H9 (cell line): ENCODE measurements at regions not wholly inside any gene's neighbourhood (a gene's known extent, or its start where the extent isn't known, plus 50 kb on each side); places are given as distances from the start of the nearest gene placed in this dataset.

ENCODE experiments used
- DNase-seq: peaks from one replicate; pipeline ENCODE4 v3.0.0-alpha.2; 2017
- H2AFZ ChIP-seq: one replicate; pipeline ENCODE4 v1.6.1; 2013; ENCODE audit warnings: mild to moderate bottlenecking, low read length, control low read depth, moderate library complexity
- H2AK5ac ChIP-seq: 2 replicates; pipeline ENCODE4 v1.6.1; 2013; ENCODE audit warnings: low read length, control low read depth, mixed read lengths; ENCODE audit not compliant: insufficient read length
- H2BK120ac ChIP-seq: one replicate; pipeline ENCODE4 v1.6.1; 2013; ENCODE audit warnings: low read depth, mild to moderate bottlenecking, low read length, control low read depth, inconsistent platforms; ENCODE audit not compliant: poor library complexity, severe bottlenecking
- H2BK12ac ChIP-seq: 2 replicates; pipeline ENCODE4 v1.6.1; 2013; ENCODE audit warnings: low read length, control low read depth, mixed read lengths, low read depth; ENCODE audit not compliant: insufficient read length
- H2BK15ac ChIP-seq: 2 replicates; pipeline ENCODE4 v1.6.1; 2013; ENCODE audit warnings: low read depth, low read length, control low read depth
- H2BK20ac ChIP-seq: one replicate; pipeline ENCODE4 v1.6.1; 2013; ENCODE audit warnings: low read depth, mild to moderate bottlenecking, low read length, control low read depth, inconsistent platforms; ENCODE audit not compliant: poor library complexity, severe bottlenecking
- H2BK5ac ChIP-seq: 2 replicates; pipeline ENCODE4 v1.6.1; 2013; ENCODE audit warnings: low read length, control low read depth, mixed read lengths; ENCODE audit not compliant: insufficient read length
- H3K14ac ChIP-seq: 2 replicates; pipeline ENCODE4 v1.6.1; 2013; ENCODE audit warnings: low read length, control low read depth; ENCODE audit not compliant: insufficient read depth
- H3K18ac ChIP-seq: 2 replicates; pipeline ENCODE4 v1.6.1; 2013; ENCODE audit warnings: low read depth, mild to moderate bottlenecking, mixed read lengths, low read length, control low read depth; ENCODE audit not compliant: insufficient read length
- H3K23ac ChIP-seq: 2 replicates; pipeline ENCODE4 v1.6.1; 2013; ENCODE audit warnings: low read length, control low read depth, mixed read lengths, low read depth; ENCODE audit not compliant: insufficient read length
- H3K23me2 ChIP-seq: 2 replicates; pipeline ENCODE4 v1.6.1; 2013; ENCODE audit warnings: low read depth, mild to moderate bottlenecking, mixed read lengths, low read length, control low read depth; ENCODE audit not compliant: insufficient read length, poor library complexity, severe bottlenecking
- H3K27ac ChIP-seq: 2 replicates; pipeline ENCODE4 v1.5.1; 2013; ENCODE audit warnings: low read length, control low read depth, mixed read lengths, low read depth; ENCODE audit not compliant: insufficient read length
- H3K27me3 ChIP-seq: 2 replicates; pipeline ENCODE4 v1.6.1; 2013; ENCODE audit warnings: low read length, control low read depth, inconsistent platforms; ENCODE audit not compliant: insufficient read depth
- H3K4ac ChIP-seq: 2 replicates; pipeline ENCODE4 v1.6.1; 2013; ENCODE audit warnings: low read depth, mild to moderate bottlenecking, control low read depth, inconsistent platforms, low read length, moderate library complexity
- H3K4me1 ChIP-seq: 2 replicates; pipeline ENCODE4 v1.6.1; 2013; ENCODE audit warnings: low read length, control low read depth, inconsistent platforms; ENCODE audit not compliant: insufficient read depth
- H3K4me2 ChIP-seq: 2 replicates; pipeline ENCODE4 v1.6.1; 2013; ENCODE audit warnings: low read length, control low read depth, mixed read lengths; ENCODE audit not compliant: insufficient read length, insufficient read depth
- H3K56ac ChIP-seq: 2 replicates; pipeline ENCODE4 v1.6.1; 2013; ENCODE audit warnings: low read depth, mild to moderate bottlenecking, mixed read lengths, low read length, control low read depth; ENCODE audit not compliant: insufficient read length
- H3K79me1 ChIP-seq: 2 replicates; pipeline ENCODE4 v1.6.1; 2013; ENCODE audit warnings: low read depth, mild to moderate bottlenecking, moderate library complexity, low read length, control low read depth, inconsistent platforms; ENCODE audit not compliant: insufficient read depth, poor library complexity, severe bottlenecking
- H3K79me2 ChIP-seq: 2 replicates; pipeline ENCODE4 v1.6.1; 2013; ENCODE audit warnings: low read length, control low read depth, inconsistent platforms; ENCODE audit not compliant: insufficient read depth
- H3K9ac ChIP-seq: 2 replicates; pipeline ENCODE4 v1.6.1; 2013; ENCODE audit warnings: low read length, control low read depth, mixed read lengths; ENCODE audit not compliant: insufficient read length; ENCODE audit errors: extremely low read depth
- H3K9me3 ChIP-seq: one replicate; pipeline ENCODE4 v1.6.1; 2013; ENCODE audit warnings: low read depth, low read length, inconsistent platforms; ENCODE audit not compliant: control insufficient read depth
- H3T11ph ChIP-seq: one replicate; pipeline ENCODE4 v1.6.1; 2013; ENCODE audit warnings: mild to moderate bottlenecking, low read length, control low read depth, inconsistent platforms
- H4K20me1 ChIP-seq: one replicate; pipeline ENCODE4 v1.6.1; 2013; ENCODE audit not compliant: control insufficient read depth, insufficient read length, insufficient read depth
- H4K5ac ChIP-seq: 2 replicates; pipeline ENCODE4 v1.6.1; 2013; ENCODE audit warnings: low read depth, mild to moderate bottlenecking, mixed read lengths, low read length, control low read depth; ENCODE audit not compliant: insufficient read length
- H4K8ac ChIP-seq: replicated peaks from 2 replicates; pipeline ENCODE4 v1.6.1; 2013; ENCODE audit warnings: low read length, control low read depth, mixed read lengths, low read depth; ENCODE audit not compliant: insufficient read length
- H4K91ac ChIP-seq: 2 replicates; pipeline ENCODE4 v1.6.1; 2013; ENCODE audit warnings: low read depth, mild to moderate bottlenecking, moderate library complexity, mixed read lengths, low read length, control low read depth; ENCODE audit not compliant: insufficient read length
- H3K27ac Mint-ChIP-seq, 3 experiments: 2 replicates in 2 of 3; 3 replicates in 1 of 3; pipeline ENCODE4 v1.8.0; 2020 to 2021; ENCODE audit warnings: mixed read lengths in 3 of 3, mild to moderate bottlenecking in 1 of 3, moderate library complexity in 1 of 3
- H3K27me3 Mint-ChIP-seq: 2 replicates; pipeline ENCODE4 v1.8.0; 2021; ENCODE audit warnings: low read depth, mild to moderate bottlenecking, moderate library complexity, mixed read lengths
- H3K36me3 Mint-ChIP-seq, 3 experiments: 2 replicates in 2 of 3; 3 replicates in 1 of 3; pipeline ENCODE4 v1.8.0; 2020 to 2021; ENCODE audit warnings: low read depth in 3 of 3, mixed read lengths in 3 of 3; ENCODE audit not compliant: insufficient read depth in 1 of 3
- H3K4me1 Mint-ChIP-seq, 2 experiments: 2 replicates each; pipeline ENCODE4 v1.8.0; 2020; ENCODE audit warnings: mixed read lengths in 2 of 2
- H3K4me3 Mint-ChIP-seq, 2 experiments: 2 replicates in 1 of 2; 3 replicates in 1 of 2; pipeline ENCODE4 v1.8.0; 2020 to 2021; ENCODE audit warnings: mild to moderate bottlenecking in 2 of 2, mixed read lengths in 2 of 2, moderate library complexity in 1 of 2
- H3K9me3 Mint-ChIP-seq, 2 experiments: 2 replicates in 1 of 2; 3 replicates in 1 of 2; pipeline ENCODE4 v1.8.0; 2020; ENCODE audit warnings: mild to moderate bottlenecking in 2 of 2, mixed read lengths in 2 of 2, moderate library complexity in 1 of 2
- CTCF ChIP-seq: fragments of 200-600 bp; sonication (generic); conservative IDR thresholded peaks from 3 replicates; pipeline ENCODE4 v1.8.0; 2021; ENCODE audit warnings: antibody characterized with exemption, mild to moderate bottlenecking
- WGBS: extraction: QIAGEN DNeasy Blood & Tissue Kit; methylation state at CpG from one replicate; pipeline ENCODE4 v1.1.7; 2013; ENCODE audit warnings: missing lambda C conversion rate, low lambda C conversion rate, mixed read lengths; ENCODE audit not compliant: insufficient read length; ENCODE audit errors: extremely low coverage; 5-methylcytosine and 5-hydroxymethylcytosine counted together

- H3K27ac Mint-ChIP-seq: no peak overlapping the region
- Histone ChIP-seq H4K5ac (no peak overlapping the region), H3K27me3 (no peaks in the 10 kb centered on the region), H3K4me1 (no peaks in the 10 kb centered on the region), H4K8ac (no peak overlapping the region), H3K79me2 (no peaks in the 10 kb centered on the region), H3K79me1 (no peaks in the 10 kb centered on the region), H4K20me1 (no peaks in the 10 kb centered on the region), H3K4me2 (no peak overlapping the region), H3K9ac (no peak overlapping the region), H3K4ac (no peak overlapping the region), H2BK5ac (no peak overlapping the region), H3K14ac (no peak overlapping the region), H2BK15ac (no peak overlapping the region), H2AFZ (no peak overlapping the region), H4K91ac (no peak overlapping the region), H2BK120ac (no peak overlapping the region), H3K18ac (no peak overlapping the region), H3K9me3 (no peaks in the 10 kb centered on the region), H3K23ac (no peak overlapping the region), H2BK20ac (no peak overlapping the region), H2BK12ac (no peak overlapping the region), H3K23me2 (no peaks in the 10 kb centered on the region), H3T11ph (no peak overlapping the region), H3K56ac (no peak overlapping the region), H3K27ac (no peak overlapping the region), H2AK5ac (no peak overlapping the region)
- H3K36me3 Mint-ChIP-seq: no peaks in the 10 kb centered on the region; a peak in 1 of 7 replicates
- H3K9me3 Mint-ChIP-seq: peaks cover 4% of the 10 kb centered on the region in 2 experiments; a peak in 2 of 5 replicates
- no peak overlapping the region for H3K4me3 Mint-ChIP-seq
- TF ChIP-seq CTCF: no peak
- H3K27me3 Mint-ChIP-seq: no peaks in the 10 kb centered on the region
- H3K4me1 Mint-ChIP-seq: 0 out of 4 replicates have a peak, but pooled peaks cover 0 to 2% of the 10 kb centered on the region in 2 experiments
- no peak for DNase-seq
- no CpG with 5 or more reads among the region's 4 CpGs for WGBS
Measured at GRCh38 chr5:68387074-68387796, 171.7 kb downstream of the PIK3R1 start.
